ENCODE measurements at regions not wholly inside any gene's neighbourhood (a gene's known extent, or its start where the extent isn't known, plus 50 kb on each side); places are given as distances from the start of the nearest gene placed in this dataset.

- TF ChIP-seq CTCF (conservative IDR thresholded peaks at IDR 0.05), result no peak
- TF ChIP-seq EZH2 (IDR thresholded peaks at IDR 0.05; ENCODE audit: low read depth), result no peak
Measured at GRCh38 chr4:114334884-114335330, 263.7 kb upstream of the UGT8 start.

Data from PC-9 (cell line).